ENCODE measurements at regions not wholly inside any gene's neighbourhood (a gene's known extent, or its start where the extent isn't known, plus 50 kb on each side); places are given as distances from the start of the nearest gene placed in this dataset.

GRCh38 chr6:87873556-87873955 lies 171.5 kb upstream of the AKIRIN2 start:
- TF ChIP-seq CTCF (IDR thresholded peaks at IDR 0.05; ENCODE audit: borderline replicate concordance, extremely low read depth, low read length, poor library complexity, severe bottlenecking) (no peak), EZH2 (IDR thresholded peaks at IDR 0.05; ENCODE audit: borderline replicate concordance, low read depth, low read length, severe bottlenecking) (no peak)

All from DND-41 (cell line).